ENCODE measurements at regions not wholly inside any gene's neighbourhood (a gene's known extent, or its start where the extent isn't known, plus 50 kb on each side); places are given as distances from the start of the nearest gene placed in this dataset.
"Not testable (repeated sequence)": the region's sequence is repeated elsewhere in the genome, so short reads cannot be mapped to it uniquely, and the experiment has no call there.

DNA sequence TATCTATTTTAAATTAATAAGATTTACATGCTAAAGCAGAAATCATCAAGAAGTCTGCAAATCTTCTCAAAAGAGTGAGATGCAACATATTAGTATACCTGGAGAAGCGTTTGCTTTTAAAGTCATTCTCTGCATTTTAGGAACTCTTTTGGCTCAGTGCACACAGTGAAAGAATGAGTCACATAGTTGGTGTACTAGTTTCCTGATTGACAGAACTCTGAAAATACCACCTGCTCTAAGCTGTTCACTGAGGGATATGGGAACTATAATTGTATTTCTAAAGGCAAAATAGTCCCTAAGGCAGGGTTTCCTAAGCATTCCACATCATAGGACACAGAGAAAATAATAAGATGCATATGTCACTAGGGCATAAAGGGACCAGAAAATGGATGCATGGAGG is 838.5 kb downstream of the DIPK2A start:
- ATAC-seq (no peak), DNase-seq (no peak)
- no peaks in the 10 kb centered on the region for H3K9me3 Mint-ChIP-seq
- no peaks in the 10 kb centered on the region for H3K4me1 Mint-ChIP-seq (ENCODE audit: low read depth)
- no peaks in the 10 kb centered on the region for H3K36me3 Mint-ChIP-seq (ENCODE audit: insufficient read depth)
- no peak overlapping the region for H3K4me3 Mint-ChIP-seq
- no peaks in the 10 kb centered on the region for H3K27me3 Mint-ChIP-seq (ENCODE audit: low read depth)

GRCh38 chr3:144815655-144816054 is 844.0 kb downstream of the DIPK2A start:
- no peaks in the 10 kb centered on the region for H3K9me3 Mint-ChIP-seq
- no peaks in the 10 kb centered on the region for H3K36me3 Mint-ChIP-seq (ENCODE audit: insufficient read depth)
- no peaks in the 10 kb centered on the region for H3K27me3 Mint-ChIP-seq (ENCODE audit: low read depth)
- no peaks in the 10 kb centered on the region for H3K4me1 Mint-ChIP-seq (ENCODE audit: low read depth)
- DNase-seq (no peak), ATAC-seq (no peak)
- no peak overlapping the region for H3K4me3 Mint-ChIP-seq

GRCh38 chr3:144816323-144816722 is 844.7 kb downstream of the DIPK2A start:
- Mint-ChIP-seq H3K9me3 (no peaks in the 10 kb centered on the region), H3K27me3 (ENCODE audit: low read depth) (no peaks in the 10 kb centered on the region), H3K4me3 (no peak overlapping the region), H3K4me1 (ENCODE audit: low read depth) (no peaks in the 10 kb centered on the region), H3K36me3 (ENCODE audit: insufficient read depth) (no peaks in the 10 kb centered on the region)
- no peak for ATAC-seq
- DNase-seq = no peak

DNA sequence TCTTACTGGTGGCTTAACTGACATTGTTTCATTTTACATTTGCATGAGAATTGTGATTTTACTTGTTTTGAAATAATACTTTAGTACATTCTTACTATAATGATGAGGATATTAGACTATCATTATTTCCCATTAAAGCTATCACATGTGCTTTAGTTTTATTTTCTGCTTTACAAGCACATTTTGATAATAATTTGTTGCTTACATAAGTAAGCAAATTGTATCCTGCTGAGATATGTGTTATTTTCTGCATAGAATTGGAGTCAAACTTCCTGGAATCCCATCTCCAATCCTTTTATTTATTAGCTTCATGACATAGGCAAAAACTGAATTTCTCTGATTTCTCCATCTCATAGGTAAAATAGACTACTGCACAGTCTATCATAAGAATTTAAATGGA is 847.4 kb downstream of the DIPK2A start:
- no peak for ATAC-seq
- Mint-ChIP-seq H3K36me3 (ENCODE audit: insufficient read depth) (no peaks in the 10 kb centered on the region), H3K9me3 (no peaks in the 10 kb centered on the region), H3K4me3 (no peak overlapping the region), H3K27me3 (ENCODE audit: low read depth) (no peaks in the 10 kb centered on the region), H3K4me1 (ENCODE audit: low read depth) (no peaks in the 10 kb centered on the region)
- no peak for DNase-seq

DNA sequence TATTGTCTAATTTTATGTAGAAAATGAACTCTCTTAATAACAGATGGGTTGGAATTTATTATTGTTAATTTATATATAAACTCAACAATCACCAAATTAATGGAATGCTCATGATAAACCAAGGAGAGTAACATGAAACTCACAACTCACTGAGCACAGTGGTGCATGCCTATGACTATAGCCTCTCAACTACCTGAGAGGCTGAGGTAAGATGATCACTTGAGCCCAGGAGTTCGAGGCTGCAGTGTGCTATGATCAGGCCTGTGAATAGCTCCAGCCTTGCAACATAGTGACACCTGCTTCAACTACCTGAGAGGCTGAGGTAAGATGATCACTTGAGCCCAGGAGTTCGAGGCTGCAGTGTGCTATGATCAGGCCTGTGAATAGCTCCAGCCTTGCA is 848.6 kb downstream of the DIPK2A start:
- H3K4me3 Mint-ChIP-seq; DNase-seq; H3K4me1 Mint-ChIP-seq (ENCODE audit: low read depth); H3K27me3 Mint-ChIP-seq (ENCODE audit: low read depth); ATAC-seq; H3K9me3 Mint-ChIP-seq; H3K36me3 Mint-ChIP-seq (ENCODE audit: insufficient read depth): not testable (repeated sequence)

DNA sequence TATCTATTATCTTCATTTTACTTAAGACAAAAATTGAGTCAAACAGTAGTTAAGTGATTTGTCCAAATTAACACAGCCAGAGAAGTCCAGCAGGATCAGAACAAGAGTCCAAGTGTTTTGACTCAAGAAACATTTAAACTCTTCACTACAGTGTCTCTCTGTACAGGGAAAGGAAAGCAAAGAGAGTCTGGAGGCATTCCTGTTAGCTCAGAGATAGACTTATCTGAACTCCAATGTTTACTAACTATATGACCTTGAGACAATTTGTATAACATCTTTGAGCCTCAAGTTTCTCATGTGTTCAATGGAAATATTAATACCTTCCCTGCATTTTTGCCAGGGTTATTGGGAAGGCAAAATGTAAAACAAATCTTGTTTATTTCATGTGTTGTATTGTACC is 849.1 kb downstream of the DIPK2A start:
- H3K36me3 Mint-ChIP-seq (ENCODE audit: insufficient read depth) = no peaks in the 10 kb centered on the region

DNA sequence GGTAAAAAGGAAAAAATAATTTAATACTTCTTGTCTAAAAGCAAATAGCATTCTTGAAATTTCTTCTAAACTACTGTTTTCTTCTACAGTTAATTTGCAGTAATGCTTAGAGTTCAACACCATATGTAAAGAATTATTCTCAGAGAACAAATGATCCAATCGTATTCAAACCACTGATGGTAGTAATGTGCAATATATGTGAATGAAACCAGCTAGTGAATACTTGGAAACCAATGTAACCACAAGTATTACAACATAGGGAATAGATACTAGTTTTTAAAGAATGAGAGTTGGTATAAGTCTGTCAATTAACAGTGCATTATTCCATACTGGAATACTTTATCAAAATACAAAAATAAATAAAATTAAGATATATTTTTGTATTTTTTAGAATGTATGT is 850.0 kb downstream of the DIPK2A start:
- DNase-seq = no peak
- Mint-ChIP-seq H3K9me3 (no peaks in the 10 kb centered on the region), H3K4me1 (ENCODE audit: low read depth) (no peaks in the 10 kb centered on the region), H3K27me3 (ENCODE audit: low read depth) (no peaks in the 10 kb centered on the region), H3K36me3 (ENCODE audit: insufficient read depth) (no peaks in the 10 kb centered on the region), H3K4me3 (no peak overlapping the region)
- no peak for ATAC-seq

More for the DNA sequence above, 849.1 kb downstream of the DIPK2A start:
- no peaks in the 10 kb centered on the region for H3K4me1 Mint-ChIP-seq (ENCODE audit: low read depth)
- H3K4me3 Mint-ChIP-seq = no peak overlapping the region
- ATAC-seq (no peak), DNase-seq (no peak)
- H3K9me3 Mint-ChIP-seq = no peaks in the 10 kb centered on the region
- H3K27me3 Mint-ChIP-seq (ENCODE audit: low read depth) = no peaks in the 10 kb centered on the region

- Mint-ChIP-seq H3K36me3 (ENCODE audit: insufficient read depth) (no peaks in the 10 kb centered on the region), H3K27me3 (ENCODE audit: low read depth) (no peaks in the 10 kb centered on the region), H3K4me1 (ENCODE audit: low read depth) (no peaks in the 10 kb centered on the region), H3K4me3 (no peak overlapping the region), H3K9me3 (no peaks in the 10 kb centered on the region)
- DNase-seq (no peak), ATAC-seq (no peak)
Measured at GRCh38 chr3:144822671-144823070, 851.0 kb downstream of the DIPK2A start.

DNA sequence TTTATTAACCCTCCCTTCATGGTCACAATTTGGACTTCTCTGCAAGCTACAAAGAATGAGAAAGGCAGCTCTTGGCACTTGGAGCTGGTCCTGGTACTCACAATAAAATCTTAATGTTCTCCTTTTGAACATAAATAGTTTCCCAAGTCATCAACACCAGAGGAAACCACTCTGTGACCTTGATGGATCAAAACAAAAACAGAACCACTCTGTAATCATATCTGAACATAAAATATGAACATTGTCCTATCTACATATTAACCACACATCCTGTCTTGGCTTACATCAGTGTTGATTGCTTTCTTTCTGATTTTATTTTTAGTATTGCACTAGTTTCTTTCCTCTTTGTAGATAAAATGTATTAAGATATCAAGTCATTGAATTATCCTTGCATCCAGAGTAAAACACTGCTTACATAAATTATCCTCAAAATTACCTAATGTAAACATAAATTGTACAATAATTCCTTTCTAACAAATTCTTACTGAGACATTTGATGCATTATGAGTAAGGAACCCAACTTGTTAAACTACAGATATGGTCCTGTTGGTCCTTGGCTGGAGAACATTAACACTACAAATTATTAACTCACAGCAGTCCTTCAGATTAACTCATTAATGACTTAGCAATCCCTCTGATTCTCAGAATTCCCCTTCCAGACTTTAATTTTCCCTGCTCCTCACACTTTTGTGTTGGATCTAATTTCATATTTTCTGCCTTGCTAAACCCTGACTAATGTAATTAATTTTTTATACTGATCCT is 860.5 kb downstream of the DIPK2A start:
- Mint-ChIP-seq H3K36me3 (ENCODE audit: insufficient read depth) (no peaks in the 10 kb centered on the region), H3K9me3 (peaks cover 11% of the 10 kb centered on the region), H3K4me1 (ENCODE audit: low read depth) (no peaks in the 10 kb centered on the region), H3K27me3 (ENCODE audit: low read depth) (no peaks in the 10 kb centered on the region), H3K4me3 (no peak overlapping the region)
- ATAC-seq = no peak
- no peak for DNase-seq

DNA sequence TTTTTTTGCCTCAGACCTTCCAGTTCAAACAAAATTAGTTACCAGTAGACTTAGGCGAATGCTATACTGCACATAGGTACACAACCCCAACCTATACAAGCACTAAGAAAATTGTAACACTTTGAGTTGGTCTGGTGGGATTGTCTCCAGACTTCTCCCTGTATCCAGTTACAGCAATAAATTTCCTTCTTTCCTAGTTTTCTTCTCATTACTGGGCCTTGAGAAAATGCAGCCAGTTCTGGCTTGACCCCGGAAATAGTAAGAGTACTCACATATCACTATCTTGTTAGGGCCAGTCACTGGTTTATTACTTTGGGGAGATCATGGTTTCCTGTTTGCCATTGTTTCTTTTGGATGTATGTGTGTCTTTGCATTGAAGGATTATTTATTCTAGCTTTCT is 868.4 kb downstream of the DIPK2A start:
- no peaks in the 10 kb centered on the region for H3K36me3 Mint-ChIP-seq (ENCODE audit: insufficient read depth)
- ATAC-seq = no peak
- no peak overlapping the region for H3K4me3 Mint-ChIP-seq
- no peaks in the 10 kb centered on the region for H3K4me1 Mint-ChIP-seq (ENCODE audit: low read depth)
- DNase-seq = no peak
- H3K9me3 Mint-ChIP-seq = peaks cover 24% of the 10 kb centered on the region
- no peaks in the 10 kb centered on the region for H3K27me3 Mint-ChIP-seq (ENCODE audit: low read depth)

GRCh38 chr3:144840866-144841265 is 869.2 kb downstream of the DIPK2A start:
- H3K4me3 Mint-ChIP-seq = no peak overlapping the region
- H3K4me1 Mint-ChIP-seq (ENCODE audit: low read depth) = no peaks in the 10 kb centered on the region
- no peaks in the 10 kb centered on the region for H3K36me3 Mint-ChIP-seq (ENCODE audit: insufficient read depth)
- no peak for DNase-seq
- no peaks in the 10 kb centered on the region for H3K27me3 Mint-ChIP-seq (ENCODE audit: low read depth)
- peaks cover 17% of the 10 kb centered on the region for H3K9me3 Mint-ChIP-seq
- ATAC-seq = no peak

DNA sequence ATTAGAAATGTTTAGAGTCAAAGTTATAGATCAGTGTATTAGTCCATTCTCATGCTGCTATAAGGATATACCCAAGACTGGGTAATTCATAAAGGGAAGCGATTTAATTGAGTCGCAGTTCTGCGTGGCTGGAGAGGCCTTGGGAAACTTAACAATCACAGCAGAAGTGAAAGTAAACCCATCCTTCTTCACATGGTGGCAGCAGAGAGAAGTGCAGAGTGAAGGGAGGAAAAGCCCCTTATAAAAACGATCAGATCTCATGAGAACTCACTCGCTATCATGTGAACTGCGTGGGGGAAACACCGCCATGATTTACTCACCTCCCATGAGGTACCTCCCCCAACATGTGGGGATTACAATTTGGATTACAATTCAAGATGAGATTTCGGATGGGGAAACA is 871.5 kb downstream of the DIPK2A start:
- Mint-ChIP-seq H3K4me1 (ENCODE audit: low read depth) (no peaks in the 10 kb centered on the region), H3K27me3 (ENCODE audit: low read depth) (no peaks in the 10 kb centered on the region), H3K9me3 (peaks cover 17% of the 10 kb centered on the region), H3K36me3 (ENCODE audit: insufficient read depth) (no peaks in the 10 kb centered on the region), H3K4me3 (no peak overlapping the region)
- ATAC-seq (no peak), DNase-seq (no peak)

GRCh38 chr3:144852999-144853398 is 881.4 kb downstream of the DIPK2A start:
- no peak for DNase-seq
- H3K36me3 Mint-ChIP-seq (ENCODE audit: insufficient read depth) = no peaks in the 10 kb centered on the region
- no peaks in the 10 kb centered on the region for H3K27me3 Mint-ChIP-seq (ENCODE audit: low read depth)
- no peaks in the 10 kb centered on the region for H3K9me3 Mint-ChIP-seq
- H3K4me1 Mint-ChIP-seq (ENCODE audit: low read depth) = no peaks in the 10 kb centered on the region
- H3K4me3 Mint-ChIP-seq = no peak overlapping the region
- ATAC-seq = no peak

- not testable (repeated sequence) for ATAC-seq
Measured at GRCh38 chr3:144854020-144854419, 882.4 kb downstream of the DIPK2A start.

GRCh38 chr3:144859161-144859560 is 887.5 kb downstream of the DIPK2A start:
- Mint-ChIP-seq H3K27me3 (ENCODE audit: low read depth) (no peaks in the 10 kb centered on the region), H3K4me1 (ENCODE audit: low read depth) (no peaks in the 10 kb centered on the region), H3K36me3 (ENCODE audit: insufficient read depth) (no peaks in the 10 kb centered on the region), H3K4me3 (no peak overlapping the region), H3K9me3 (no peaks in the 10 kb centered on the region)
- ATAC-seq = no peak
- DNase-seq = no peak

More at GRCh38 chr3:144854020-144854419, 882.4 kb downstream of the DIPK2A start:
- not testable (repeated sequence) for H3K27me3 Mint-ChIP-seq (ENCODE audit: low read depth); DNase-seq; H3K36me3 Mint-ChIP-seq (ENCODE audit: insufficient read depth); H3K9me3 Mint-ChIP-seq; H3K4me1 Mint-ChIP-seq (ENCODE audit: low read depth); H3K4me3 Mint-ChIP-seq

Measured in activated T-cell treated with anti-CD3 and anti-CD28 coated beads, Interleukin-2, amount 50 U/mL, for 4 hours (primary cell).